ENCODE measurements at regions not wholly inside any gene's neighbourhood (a gene's known extent, or its start where the extent isn't known, plus 50 kb on each side); places are given as distances from the start of the nearest gene placed in this dataset.

- peak; percentile 10 for DNase-seq
These were observed 156.8 kb downstream of the KCNA5 start for GRCh38 chr12:5200278-5201087.

DNA sequence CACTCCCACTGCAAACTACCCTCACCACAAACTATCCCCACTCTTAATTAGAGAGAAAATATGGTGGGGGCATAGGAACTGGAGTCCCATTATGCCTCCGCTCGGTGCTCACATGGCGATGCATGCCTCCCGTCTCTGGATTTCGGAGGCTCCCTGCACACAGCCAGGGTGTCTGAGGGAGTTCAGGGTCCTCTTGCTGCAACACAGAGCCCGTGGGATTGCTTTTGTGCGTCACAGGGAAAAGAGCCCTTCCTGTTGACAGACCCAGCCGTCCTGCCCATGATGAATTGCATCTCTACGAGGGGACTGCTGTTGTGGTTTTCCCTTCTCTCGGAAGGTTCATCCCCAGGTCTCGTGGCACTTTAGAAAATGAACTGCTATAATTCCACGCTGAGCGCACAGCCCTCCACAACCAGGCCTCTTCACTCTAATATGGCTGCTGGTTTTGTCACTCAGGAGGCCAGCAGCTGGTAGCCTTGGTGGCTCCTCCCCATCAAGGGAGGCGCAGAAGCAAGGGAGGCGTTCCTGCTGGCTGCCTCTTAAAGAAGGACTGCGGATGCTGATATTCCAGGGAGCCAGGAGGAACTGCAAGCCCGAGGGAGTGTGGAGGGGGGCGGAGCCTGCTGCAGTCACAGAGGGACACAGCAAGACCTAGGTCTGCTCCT, 158.0 kb downstream of the KCNA5 start:
- no peak for DNase-seq

- no peak for DNase-seq
These were observed 159.6 kb downstream of the KCNA5 start for GRCh38 chr12:5203274-5203673.

GRCh38 chr12:5203720-5204119, 160.0 kb downstream of the KCNA5 start:
- DNase-seq = no peak

DNA sequence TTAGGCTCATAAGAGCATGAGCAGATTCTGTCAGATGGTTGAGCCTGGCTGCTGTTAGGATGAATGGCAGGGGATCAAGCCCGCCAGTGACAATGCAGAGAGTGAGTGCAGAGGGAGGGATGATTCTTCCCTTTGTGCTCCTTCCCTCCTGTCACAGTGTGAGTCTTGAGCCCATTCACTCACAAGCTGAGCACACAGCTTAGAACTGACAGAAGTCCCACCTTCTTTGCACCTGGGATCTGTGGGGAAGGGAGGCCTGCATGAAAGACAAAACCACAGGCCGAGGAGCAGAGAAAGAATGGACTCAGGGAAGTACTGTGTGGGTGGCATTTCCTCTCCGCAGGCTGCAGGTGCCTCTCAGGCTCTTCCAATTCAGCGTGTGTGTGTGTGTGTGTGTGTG, 160.6 kb downstream of the KCNA5 start:
- no peak for DNase-seq

DNA sequence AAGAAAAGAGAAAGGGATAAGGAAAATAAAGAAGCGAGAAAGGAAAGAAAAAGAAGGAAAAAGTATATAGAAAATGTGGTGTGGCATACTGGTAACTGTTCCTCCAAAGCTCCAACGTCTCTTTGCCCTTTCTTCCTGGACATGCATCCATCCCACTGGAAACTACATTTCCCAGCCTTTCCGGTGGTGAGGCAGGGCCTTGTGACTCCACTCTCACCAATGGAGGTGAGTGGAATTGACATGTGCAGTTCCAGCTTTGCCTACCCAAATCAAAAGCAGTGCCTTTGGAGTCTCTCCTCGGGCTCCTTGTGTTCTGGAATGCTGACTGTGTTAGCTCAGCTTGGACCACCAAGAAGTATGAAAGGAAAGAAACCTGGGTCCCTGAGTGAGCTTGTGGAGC, 161.2 kb downstream of the KCNA5 start:
- no peak for DNase-seq

DNA sequence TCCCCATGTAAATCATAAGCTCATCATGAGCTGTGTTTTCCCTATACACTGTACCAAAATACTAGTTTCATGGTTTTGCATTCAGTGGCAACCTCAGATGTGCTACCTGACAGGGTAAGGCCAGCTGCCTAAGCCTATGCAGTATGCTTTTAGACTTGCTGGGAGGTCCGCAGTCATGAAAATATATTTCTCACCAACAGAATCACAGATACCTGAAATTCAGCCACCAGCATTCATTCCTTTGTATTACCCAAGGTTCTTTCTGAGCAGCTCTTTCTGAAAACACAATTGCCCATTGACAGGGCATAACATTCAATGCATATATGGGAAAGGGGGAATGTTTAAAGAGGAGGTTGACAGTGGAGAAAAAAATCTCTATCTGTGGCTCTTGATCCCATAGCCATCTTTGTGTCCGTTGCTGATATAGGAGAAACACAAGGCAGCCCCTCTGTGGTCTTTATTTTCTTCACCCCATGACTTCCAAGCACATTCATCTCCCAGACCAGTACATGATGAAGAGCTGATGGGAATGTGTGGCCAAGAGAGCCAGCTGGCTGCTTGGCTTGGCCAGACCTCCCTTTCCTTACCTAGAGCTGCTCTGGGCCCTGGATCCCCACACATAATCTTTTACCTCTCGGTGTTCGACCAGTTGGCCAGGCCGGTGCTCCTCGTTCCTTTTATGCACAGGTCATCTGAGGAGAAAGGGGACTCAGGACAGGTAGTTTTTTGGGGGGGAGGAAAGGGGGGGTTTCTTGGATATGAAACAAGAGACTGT, 162.9 kb downstream of the KCNA5 start:
- DNase-seq = no peak

DNA sequence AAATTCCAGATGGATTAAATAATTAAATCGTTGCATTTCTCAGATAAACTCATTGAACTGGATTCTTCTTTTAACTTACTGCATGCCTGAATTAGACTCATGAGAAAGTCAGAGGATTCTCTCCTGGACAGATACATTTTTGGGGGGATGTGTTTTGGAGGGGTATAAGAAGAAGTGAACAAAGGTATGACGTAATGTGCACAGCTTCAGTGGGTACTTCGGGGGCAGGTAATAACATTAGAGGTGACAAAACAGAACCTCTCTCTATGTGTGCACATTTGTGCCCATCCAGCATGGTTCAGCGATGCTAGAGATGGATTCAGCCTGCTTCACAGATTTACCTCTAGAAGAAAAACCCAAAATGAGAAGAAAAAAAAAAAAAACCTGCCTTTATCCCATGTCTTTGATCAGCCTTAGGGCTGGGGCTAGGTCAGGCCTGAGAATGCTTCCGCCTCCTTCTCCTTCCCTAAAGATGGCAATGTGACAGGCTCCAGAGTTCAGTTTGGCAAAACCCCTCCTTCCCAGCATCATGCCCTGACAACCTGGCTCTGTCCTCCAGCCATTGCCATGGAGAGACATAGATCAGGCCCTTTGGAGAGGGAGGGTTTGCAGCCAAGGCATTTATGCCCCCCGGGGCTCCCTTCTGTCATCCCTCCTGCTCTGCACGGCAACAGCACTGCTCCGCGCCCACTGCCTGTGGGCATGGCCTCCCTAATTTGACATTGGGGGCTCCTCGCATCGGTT, 166.7 kb downstream of the KCNA5 start:
- DNase-seq = no peak

DNA sequence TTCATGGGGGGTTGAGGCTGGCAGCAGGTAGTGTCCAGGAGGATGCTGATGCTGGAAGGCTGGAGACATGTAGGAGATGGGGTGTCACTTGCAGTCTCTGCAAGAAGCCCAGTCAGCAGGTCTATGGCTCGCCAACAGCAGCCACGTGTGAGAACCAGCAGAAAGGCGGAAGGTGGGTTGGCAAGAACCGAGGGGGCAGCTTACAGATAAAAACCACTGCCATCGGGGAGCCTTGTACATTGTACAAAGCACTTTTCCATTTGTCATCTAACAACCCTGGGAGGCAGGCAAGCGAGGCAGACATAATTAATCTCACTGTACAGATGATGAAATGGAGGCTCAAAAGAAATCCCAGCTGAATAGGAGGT, 167.2 kb downstream of the KCNA5 start:
- no peak for DNase-seq

- no peak for DNase-seq
These were observed 169.7 kb downstream of the KCNA5 start for GRCh38 chr12:5213336-5213735.

GRCh38 chr12:5213990-5214389, 170.3 kb downstream of the KCNA5 start:
- DNase-seq = no peak

- no peak for DNase-seq
These were observed 174.3 kb downstream of the KCNA5 start for GRCh38 chr12:5217936-5218335.

DNA sequence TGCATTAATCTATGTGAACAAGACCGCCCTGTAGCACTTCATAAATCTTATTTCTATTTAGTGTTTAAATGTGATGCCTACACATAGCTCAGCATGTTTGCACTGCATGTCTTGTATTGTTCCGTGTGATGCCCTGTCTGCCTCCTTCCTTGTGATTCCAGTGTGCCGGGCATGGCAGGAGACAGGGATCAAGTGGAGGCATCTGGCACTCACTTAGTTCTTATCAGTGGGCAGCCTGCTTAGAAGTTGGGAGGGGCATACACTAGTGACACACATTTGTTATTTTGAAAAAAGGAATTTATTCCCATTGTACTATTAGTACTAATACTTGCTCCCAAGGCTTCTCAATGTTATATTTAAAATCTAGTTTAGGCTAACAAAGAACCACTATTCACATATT, 176.4 kb downstream of the KCNA5 start:
- no peak for DNase-seq

- DNase-seq = no peak
These were observed 177.2 kb downstream of the KCNA5 start for GRCh38 chr12:5220835-5221234.

- DNase-seq = no peak
These were observed 178.4 kb downstream of the KCNA5 start for GRCh38 chr12:5222011-5222461.

DNA sequence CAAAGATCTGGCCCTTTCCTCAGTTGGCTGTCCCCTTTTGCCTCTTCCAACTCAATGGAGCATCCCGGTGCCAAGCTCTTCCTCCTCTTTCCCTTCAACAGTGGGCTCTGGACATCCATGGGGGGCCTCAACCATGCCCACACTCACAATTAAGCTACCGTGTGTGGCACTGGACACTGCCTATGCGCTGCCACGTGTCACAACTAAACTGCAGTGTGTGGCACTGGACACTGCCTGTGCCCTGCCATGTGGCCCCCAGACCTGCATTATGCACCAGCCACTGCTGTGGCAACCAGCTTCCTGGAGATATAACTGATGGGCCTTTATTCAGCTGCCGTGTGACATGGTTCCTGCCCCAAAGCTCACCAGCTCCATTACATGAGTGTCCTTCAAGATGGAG, 179.1 kb downstream of the KCNA5 start:
- DNase-seq = no peak

DNA sequence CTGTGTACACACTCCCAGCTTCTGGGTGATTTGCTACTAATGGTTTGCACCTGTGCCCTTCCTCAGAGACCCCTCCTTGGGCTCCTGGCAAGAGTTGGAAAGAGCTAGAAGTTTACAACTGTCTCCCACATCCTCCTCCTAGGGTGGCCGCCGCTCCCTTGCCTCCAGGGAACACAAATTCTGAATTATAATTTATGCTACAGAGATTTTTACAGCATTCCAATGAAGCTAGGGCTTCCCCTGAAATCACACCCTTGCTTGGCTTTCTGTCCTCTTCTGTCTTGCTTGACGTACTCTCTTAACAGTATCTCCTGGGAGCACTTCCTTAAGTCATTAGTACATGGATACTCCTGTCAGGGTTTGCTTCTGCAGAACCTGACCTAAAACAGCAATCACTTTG, 180.2 kb downstream of the KCNA5 start:
- no peak for DNase-seq

DNA sequence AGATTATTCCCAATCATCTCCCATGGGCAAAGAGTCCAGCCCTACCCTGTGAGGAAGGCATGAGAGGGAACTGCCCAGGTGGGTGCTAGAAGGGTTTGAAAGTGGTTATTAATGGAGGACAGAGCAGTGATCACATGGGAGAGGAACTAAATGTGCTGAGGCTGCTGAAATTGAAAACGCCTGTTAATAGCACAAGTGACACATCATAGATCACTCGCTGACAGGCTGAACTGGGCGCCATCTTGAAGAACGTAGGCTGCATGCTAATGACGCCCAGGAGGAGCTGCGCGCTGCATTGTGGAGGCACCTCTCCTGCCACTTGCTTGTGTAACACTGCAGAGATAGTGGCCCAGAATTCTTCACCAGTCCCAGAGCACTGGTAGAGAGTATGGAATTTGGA, 182.9 kb downstream of the KCNA5 start:
- no peak for DNase-seq

GRCh38 chr12:5227708-5228373, 184.2 kb downstream of the KCNA5 start:
- no peak for DNase-seq

DNA sequence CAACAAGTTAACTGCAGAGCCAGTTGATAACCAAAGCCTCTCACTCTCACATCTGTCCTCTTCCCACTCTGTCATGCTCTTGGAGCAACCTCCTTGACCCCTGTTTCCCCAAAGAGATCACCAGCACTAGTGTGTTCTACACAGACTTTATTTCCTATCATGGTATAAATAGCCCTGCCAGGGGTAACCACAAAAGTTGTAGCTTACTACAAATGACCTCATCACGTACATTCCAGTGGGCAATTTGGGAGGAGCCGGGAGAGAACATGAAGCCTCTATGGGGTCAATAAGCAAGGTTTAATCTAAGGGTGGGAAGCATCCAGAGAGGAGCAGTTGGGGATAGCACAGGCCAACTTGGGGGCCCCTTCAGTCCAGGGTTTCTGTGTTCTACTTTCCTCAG, 186.5 kb downstream of the KCNA5 start:
- DNase-seq = no peak

DNA sequence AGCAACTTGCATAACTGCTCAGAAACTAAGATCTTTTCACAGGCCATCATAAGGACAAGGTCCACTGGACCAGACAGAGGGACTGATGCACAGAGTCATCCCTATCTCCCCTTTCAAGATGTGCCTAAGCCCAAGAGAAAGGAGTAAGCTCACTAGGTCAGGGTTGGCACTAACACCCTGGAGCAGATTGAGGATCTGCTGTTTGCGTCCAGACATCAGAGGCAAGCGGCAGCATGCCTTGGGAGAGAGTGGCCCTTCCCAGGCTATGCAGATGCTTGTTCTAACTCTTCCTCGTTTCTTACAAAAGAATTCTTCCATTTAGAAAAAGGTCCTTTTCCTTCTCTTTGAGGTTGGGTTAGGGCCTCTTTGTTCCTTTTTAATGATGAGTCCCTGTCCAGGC, 187.2 kb downstream of the KCNA5 start:
- DNase-seq = no peak

DNA sequence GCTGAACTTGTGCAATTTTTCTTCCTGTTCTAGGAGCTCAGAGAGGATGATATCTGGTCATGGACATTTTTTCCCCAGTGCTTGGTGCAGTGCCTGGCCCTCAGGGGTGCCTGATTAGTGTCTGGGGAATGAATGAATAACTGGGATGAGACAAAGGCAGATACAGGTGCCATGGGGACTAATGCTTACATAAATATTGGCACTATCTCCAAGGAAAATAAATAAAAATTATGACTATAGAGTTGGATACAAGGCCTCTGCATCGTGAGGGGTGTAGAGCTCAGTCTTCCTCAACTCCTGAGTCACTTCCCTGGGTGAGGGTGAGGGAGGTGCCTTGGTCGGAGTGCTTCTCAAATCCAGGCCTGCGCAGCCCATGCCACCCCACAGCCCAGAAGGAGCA, 188.6 kb downstream of the KCNA5 start:
- DNase-seq = no peak
